GM18519 (cell line): ENCODE measurements at regions not wholly inside any gene's neighbourhood (a gene's known extent, or its start where the extent isn't known, plus 50 kb on each side); places are given as distances from the start of the nearest gene placed in this dataset.
"Not testable (repeated sequence)": the region's sequence is repeated elsewhere in the genome, so short reads cannot be mapped to it uniquely, and the experiment has no call there.

Experiments
- ATAC-seq: cut with Tn5 transposase; IDR thresholded peaks from one replicate; pipeline ENCODE4 v1.9.1; 2021; ENCODE audit warnings: mild to moderate bottlenecking, moderate library complexity; ENCODE audit not compliant: unreplicated experiment, low FRiP score

DNA sequence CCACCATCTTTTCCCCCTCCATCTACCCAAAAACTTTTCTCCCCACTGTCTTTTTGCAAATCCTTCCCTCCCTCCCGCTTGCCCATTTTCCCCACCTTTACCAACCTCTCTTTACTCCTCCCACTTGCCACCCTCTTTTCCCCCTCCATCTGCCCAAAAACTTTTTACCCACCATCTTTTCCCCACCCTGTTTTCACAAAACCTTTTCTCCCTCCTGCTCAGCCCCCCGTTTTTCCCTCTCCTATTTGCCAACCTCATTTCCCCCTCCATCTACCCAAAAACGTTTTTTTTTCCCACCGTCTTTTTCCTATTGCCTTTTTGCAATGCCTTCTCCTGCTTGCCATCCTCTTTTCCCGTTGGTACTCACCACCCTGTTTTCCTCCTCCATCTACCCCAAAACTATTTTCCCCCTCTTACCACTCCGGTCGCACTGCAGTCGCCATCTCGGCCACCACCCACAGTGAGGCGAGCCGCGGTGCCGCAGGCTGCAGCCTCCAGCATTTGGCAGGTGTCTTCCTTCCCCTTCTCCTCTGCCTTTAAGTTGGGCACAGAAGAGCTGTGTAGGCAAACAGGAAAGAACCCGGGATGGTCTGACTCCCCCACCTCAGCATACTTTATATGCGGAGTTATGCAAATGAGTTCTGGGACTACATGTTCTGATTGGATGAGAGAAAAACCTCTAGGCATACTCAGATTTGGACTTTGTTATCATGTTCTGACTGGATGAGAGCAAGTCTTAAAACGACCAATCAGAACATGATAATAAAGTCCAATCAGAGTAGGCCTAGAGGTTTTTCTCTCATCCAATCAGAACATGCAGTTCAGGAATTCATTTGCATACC is 121.2 kb upstream of the VPREB1 start:
- ATAC-seq = no peak

GRCh38 chr22:22122348-22123117 is 122.1 kb upstream of the VPREB1 start:
- ATAC-seq = no peak

DNA sequence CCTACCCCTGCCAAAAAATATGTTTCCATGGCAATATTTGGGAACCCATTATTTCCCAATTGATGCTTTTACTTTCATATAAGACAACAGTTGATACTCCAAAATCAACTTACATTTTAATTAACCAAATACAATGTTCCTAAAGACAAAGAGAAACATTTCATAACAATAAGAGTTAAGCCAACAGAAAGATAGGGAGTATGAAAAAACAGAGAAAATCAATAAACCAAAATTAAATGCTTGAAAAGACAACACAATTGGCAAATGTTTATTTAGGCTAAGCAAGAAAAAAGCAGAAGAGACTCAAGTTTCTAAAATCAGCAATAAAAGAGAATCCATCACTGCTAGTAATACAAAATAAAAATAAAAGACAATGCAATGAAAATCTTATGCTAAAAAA is 123.1 kb upstream of the VPREB1 start:
- no peak for ATAC-seq

- no peak for ATAC-seq
These were observed 124.4 kb upstream of the VPREB1 start for GRCh38 chr22:22120160-22120559.

- no peak for ATAC-seq
These were observed 125.6 kb upstream of the VPREB1 start for GRCh38 chr22:22118987-22119386.

GRCh38 chr22:22117864-22118544 is 126.6 kb upstream of the VPREB1 start:
- ATAC-seq = not testable (repeated sequence)

- not testable (repeated sequence) for ATAC-seq
These were observed 127.4 kb upstream of the VPREB1 start for GRCh38 chr22:22116997-22117770.

GRCh38 chr22:22113701-22114100 is 130.9 kb upstream of the VPREB1 start:
- no peak for ATAC-seq

DNA sequence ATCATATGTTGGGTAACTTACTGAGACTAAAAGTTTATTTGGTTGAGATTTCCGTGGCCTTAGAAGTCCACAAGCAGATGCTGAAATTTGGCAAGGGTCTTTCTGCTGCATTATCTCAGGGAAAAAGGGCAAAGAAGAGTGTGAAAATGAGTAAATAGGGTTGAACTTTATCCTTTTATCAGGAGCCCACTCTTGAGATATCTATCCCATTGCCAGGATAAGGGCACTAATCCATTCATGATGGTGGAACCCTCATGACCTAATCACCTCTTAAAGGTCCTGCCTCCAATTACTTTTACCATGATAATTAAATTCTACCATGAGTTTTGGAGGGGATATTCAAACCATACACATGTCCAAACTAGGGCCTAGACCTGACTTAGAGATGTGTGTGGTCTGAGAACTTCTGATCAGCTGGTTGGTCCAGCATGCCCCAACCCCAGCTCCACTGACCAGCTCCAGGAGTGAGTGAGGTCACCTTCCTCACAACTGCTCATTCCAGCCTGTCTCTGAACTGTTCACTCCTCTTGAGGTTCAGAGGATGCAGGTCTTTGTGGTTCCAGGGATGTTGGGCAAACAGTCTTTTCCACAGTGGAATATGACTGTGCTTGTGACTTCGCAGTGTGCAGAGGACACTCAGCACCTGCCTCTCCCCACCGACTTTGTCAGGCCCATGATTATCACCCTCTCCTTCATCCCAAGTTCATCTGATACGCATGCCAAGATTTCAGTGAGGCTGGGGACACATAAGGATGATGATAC is 130.1 kb upstream of the TOP3B start:
- ATAC-seq = no peak

DNA sequence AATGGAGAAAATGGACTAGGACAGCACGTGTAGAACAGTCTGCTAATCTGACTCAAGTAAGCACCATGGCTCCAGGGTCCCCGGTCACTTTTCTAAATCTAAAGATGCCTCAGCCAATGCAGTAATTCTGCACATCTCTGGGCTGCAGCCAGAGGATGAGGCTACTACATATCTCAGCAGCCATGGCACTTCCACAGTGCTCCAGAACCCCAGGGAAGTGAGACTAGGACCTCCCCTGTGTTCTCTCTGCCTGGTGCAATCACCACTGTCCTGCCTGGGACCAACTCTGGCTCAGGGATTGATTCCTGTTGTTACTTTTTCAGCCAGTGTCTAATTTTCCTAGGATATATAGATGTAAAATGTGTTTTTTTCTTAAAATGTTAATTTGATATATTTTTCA is 129.4 kb upstream of the TOP3B start:
- no peak for ATAC-seq

DNA sequence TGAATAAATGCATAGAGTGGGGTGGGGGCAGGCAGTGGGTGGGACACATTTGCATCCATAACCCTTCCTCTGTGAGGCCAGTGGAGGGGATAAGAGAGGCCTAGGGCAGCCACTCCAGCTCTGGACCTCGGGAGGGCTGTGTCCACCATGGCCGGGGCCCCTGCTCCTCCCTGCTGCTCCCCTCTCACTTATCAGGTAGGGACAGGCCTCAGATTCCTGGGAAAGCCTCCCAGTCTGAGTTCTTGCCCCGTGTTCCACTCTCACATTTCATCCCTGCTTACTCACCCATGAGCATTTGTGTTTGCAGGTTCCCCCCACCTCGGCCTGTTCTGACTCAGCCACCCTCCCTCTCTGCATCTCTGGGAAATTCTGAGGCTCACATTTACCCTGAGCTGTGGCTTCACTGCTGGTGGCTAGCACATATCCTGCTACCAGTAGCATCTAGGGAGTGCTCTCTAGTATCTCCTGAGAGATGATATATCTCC is 128.7 kb upstream of the TOP3B start:
- peak; percentile 35 for ATAC-seq

DNA sequence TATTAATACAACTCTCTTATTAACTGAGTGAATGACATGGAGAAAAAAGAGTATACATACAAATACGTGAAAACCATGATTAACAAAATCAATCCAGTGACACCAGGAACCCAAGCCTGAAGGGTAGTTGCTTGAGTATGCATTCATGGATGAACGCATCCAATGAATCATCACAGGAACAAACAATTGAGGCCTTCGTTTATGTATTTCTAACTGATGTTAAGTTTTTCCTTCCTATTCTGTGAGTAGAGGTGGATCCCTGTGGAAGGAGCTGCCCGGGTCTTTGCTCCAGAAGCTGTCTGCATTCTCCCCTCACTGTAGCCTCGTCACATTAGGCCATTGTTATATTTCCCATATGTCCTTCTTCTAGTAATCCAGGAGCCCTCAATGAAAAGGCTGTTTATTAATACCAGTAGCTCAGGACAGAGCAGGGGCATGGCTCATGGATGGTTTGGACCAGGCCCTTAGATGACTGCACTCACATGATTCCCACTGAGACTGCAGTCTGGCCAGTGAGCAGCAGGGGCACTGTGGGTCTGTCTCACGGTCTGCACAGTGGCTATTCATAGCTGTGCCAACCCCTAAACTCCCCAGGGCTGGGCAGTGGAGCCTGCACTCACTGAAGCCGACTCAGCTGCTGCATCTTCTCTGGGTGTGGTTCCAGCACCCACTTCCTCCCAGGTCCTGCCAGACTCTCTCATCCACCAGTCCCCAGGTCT is 128.1 kb upstream of the TOP3B start:
- ATAC-seq = peak; percentile 64

DNA sequence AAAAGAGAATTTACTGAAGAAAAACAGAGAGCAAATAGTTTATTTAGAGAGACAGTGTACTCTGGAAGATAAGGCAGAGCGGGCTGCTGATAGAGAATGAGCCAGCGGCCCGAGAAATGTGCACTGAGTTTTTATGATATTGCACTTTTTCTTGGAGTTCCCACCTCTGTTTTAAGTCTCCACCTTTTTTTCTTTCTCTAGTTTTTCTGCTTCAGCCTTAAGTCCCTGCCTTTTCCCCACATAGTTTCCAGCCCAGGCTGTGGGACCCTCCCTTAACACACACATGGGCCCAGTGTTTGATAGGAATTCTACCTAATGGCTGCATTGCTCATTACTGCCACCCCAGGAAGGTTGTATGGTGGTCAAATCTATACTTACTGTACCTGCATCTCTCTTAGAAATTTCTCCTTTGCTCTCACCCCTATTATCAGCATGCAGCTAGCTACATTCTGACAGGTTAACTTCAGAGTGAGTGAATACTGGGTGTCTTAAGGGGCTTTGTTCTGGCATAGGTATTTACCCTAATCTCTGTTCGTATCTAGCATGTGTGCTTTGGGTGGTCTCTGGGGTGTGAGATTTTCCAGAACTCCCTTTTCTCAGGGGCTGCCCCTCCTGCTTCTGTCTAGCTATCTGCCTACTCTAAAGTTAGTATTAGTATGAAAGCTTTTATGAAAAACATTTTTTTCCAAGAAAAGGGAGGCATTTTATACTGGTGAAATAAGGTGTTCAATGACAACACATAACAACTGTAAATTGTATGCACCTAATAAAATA is 127.3 kb upstream of the TOP3B start:
- no peak for ATAC-seq

GRCh38 chr22:22106855-22107254 is 124.3 kb upstream of the TOP3B start:
- ATAC-seq = no peak

- ATAC-seq = no peak
These were observed 122.8 kb upstream of the TOP3B start for GRCh38 chr22:22105364-22105763.

- no peak for ATAC-seq
These were observed 120.7 kb upstream of the TOP3B start for GRCh38 chr22:22103078-22103875.
